PC-3 (cell line): ENCODE measurements at regions not wholly inside any gene's neighbourhood (a gene's known extent, or its start where the extent isn't known, plus 50 kb on each side); places are given as distances from the start of the nearest gene placed in this dataset.

Source experiments
- ATAC-seq: fragments of 200-7000 bp; cut with Tn5 transposase; 2 replicates; pipeline ENCODE4 v1.9.1; 2020; ENCODE audit warnings: mild to moderate bottlenecking, moderate library complexity
- BruUV-seq: library from RNA; stranded (reverse); fragments of 400-500 nt; replicated peaks from 2 replicates; lab custom pipeline; 2021; lab: Mats Ljungman, UMichigan
- CTCF ChIA-PET: fragments of 300-600 bp; sonication (Branson Sonifier 250); formaldehyde crosslinking; loops from one replicate; lab custom pipeline; 2022; ENCODE audit warnings: antibody characterized with exemption; lab: Charles Lee
- POLR2A ChIA-PET: fragments of 300-600 bp; sonication (Branson Sonifier 250); formaldehyde crosslinking; loops from one replicate; lab custom pipeline; 2022; ENCODE audit warnings: antibody characterized with exemption; ENCODE audit not compliant: unreplicated experiment; lab: Charles Lee
- DNase-seq: peaks from one replicate; pipeline ENCODE4 v3.0.0-alpha.2; 2015
- H2AFZ ChIP-seq: fragments of 300-600 bp; sonication (generic); 2 replicates; pipeline ENCODE4 v1.6.0; 2016; ENCODE audit warnings: antibody characterized with exemption, low read length
- H3F3A ChIP-seq: fragments of 300-600 bp; sonication (generic); one replicate; pipeline ENCODE4 v1.6.0; 2017; ENCODE audit warnings: antibody characterized with exemption, low read length, control low read depth, mild to moderate bottlenecking; ENCODE audit not compliant: unreplicated experiment
- H3K27ac ChIP-seq: fragments of 300-600 bp; sonication (generic); 2 replicates; pipeline ENCODE4 v1.5.1; 2016; ENCODE audit warnings: mild to moderate bottlenecking, low read length
- H3K27me3 ChIP-seq: fragments of 300-600 bp; sonication (generic); 2 replicates; pipeline ENCODE4 v1.6.1; 2016; ENCODE audit warnings: low read length, mixed read lengths
- H3K36me3 ChIP-seq: fragments of 300-600 bp; sonication (generic); 2 replicates; pipeline ENCODE4 v1.6.1; 2016; ENCODE audit warnings: low read depth, mixed run types, low read length, mixed read lengths
- H3K4me1 ChIP-seq: fragments of 300-600 bp; sonication (generic); 2 replicates; pipeline ENCODE4 v1.5.1; 2016; ENCODE audit warnings: low read length; ENCODE audit not compliant: insufficient read depth
- H3K4me2 ChIP-seq: fragments of 300-600 bp; sonication (generic); 2 replicates; pipeline ENCODE4 v1.6.0; 2016; ENCODE audit warnings: low read length
- H3K4me3 ChIP-seq: fragments of 300-600 bp; sonication (generic); 2 replicates; pipeline ENCODE4 v1.5.1; 2016; ENCODE audit warnings: mild to moderate bottlenecking, low read length, mixed read lengths
- H3K79me2 ChIP-seq: fragments of 300-600 bp; sonication (generic); 2 replicates; pipeline ENCODE4 v1.6.1; 2017; ENCODE audit warnings: low read length, mixed read lengths
- H3K9ac ChIP-seq: fragments of 300-600 bp; sonication (generic); 2 replicates; pipeline ENCODE4 v1.6.0; 2016; ENCODE audit warnings: mild to moderate bottlenecking, low read length
- H3K9me2 ChIP-seq: fragments of 300-600 bp; sonication (generic); replicated peaks from 2 replicates; pipeline ENCODE4 v1.6.1; 2016; ENCODE audit warnings: mixed run types, low read length, mixed read lengths
- H3K9me3 ChIP-seq: fragments of 300-600 bp; sonication (generic); 2 replicates; pipeline ENCODE4 v1.6.1; 2016; ENCODE audit warnings: low read length, mixed read lengths
- H4K20me1 ChIP-seq: fragments of 300-600 bp; sonication (generic); 2 replicates; pipeline ENCODE4 v1.6.1; 2016; ENCODE audit warnings: low read length, mixed read lengths
- EZH2 ChIP-seq: fragments of 300-600 bp; sonication (generic); IDR thresholded peaks from one replicate; pipeline ENCODE4 v1.6.1; 2017; ENCODE audit warnings: antibody characterized with exemption, mild to moderate bottlenecking, low read length; ENCODE audit not compliant: unreplicated experiment
- EZH2phosphoT487 ChIP-seq: fragments of 300-600 bp; sonication (generic); IDR thresholded peaks from 2 replicates; pipeline ENCODE4 v1.6.1; 2018; ENCODE audit warnings: mild to moderate bottlenecking, antibody characterized with exemption, low read length, borderline replicate concordance
- intact Hi-C: fragments of 100-400 bp; cut with micrococcal nuclease; formaldehyde crosslinking; loops from 2 replicates; pipeline ENCODE4 v1.9.0; 2023
- TF ChIP-seq, protein P1 (sequence below): fragments of 300-600 bp; sonication (generic); conservative IDR thresholded peaks from 2 replicates; pipeline ENCODE4 v1.5.1; 2017; ENCODE audit warnings: antibody characterized with exemption, low read depth, mild to moderate bottlenecking, low read length

DNA sequence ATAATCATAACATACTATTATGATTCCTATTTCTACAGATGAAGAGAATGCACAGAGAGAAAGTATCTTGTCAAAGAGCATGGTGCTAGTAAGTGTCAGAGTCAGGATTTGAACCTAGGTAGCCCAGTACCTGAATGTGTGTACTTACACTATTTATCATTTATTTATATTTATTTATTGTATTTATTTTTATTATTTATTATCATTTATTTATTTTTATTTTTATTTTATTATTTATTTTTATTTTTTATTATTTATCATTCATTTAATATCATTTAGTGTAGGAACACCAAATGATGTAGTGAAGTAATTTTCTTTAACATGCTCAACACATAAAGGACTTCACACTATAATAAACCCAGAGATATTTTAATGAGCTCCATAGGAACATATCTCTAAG, 209.4 kb upstream of the ZFP42 start:
- no peaks in the 10 kb centered on the region for H3K36me3 ChIP-seq
- no peak for TF ChIP-seq EZH2phosphoT487
- TF ChIP-seq, protein P1, sequence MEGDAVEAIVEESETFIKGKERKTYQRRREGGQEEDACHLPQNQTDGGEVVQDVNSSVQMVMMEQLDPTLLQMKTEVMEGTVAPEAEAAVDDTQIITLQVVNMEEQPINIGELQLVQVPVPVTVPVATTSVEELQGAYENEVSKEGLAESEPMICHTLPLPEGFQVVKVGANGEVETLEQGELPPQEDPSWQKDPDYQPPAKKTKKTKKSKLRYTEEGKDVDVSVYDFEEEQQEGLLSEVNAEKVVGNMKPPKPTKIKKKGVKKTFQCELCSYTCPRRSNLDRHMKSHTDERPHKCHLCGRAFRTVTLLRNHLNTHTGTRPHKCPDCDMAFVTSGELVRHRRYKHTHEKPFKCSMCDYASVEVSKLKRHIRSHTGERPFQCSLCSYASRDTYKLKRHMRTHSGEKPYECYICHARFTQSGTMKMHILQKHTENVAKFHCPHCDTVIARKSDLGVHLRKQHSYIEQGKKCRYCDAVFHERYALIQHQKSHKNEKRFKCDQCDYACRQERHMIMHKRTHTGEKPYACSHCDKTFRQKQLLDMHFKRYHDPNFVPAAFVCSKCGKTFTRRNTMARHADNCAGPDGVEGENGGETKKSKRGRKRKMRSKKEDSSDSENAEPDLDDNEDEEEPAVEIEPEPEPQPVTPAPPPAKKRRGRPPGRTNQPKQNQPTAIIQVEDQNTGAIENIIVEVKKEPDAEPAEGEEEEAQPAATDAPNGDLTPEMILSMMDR = no peak
- no peak for TF ChIP-seq EZH2
- H3K9ac ChIP-seq = no peak overlapping the region
- no peaks in the 10 kb centered on the region for H4K20me1 ChIP-seq
- intact Hi-C loops = no loop called here
- H3K4me3 ChIP-seq = no peak overlapping the region
- DNase-seq (no peak), ATAC-seq (no peak)
- no peaks in the 10 kb centered on the region for H3K9me2 ChIP-seq
- BruUV-seq = no TSS peak
- no peaks in the 10 kb centered on the region for H3F3A ChIP-seq
- no peak overlapping the region for H3K27ac ChIP-seq
- H2AFZ ChIP-seq = no peak overlapping the region
- no peaks in the 10 kb centered on the region for H3K79me2 ChIP-seq
- no peaks in the 10 kb centered on the region for H3K9me3 ChIP-seq
- POLR2A ChIA-PET = no interaction called here
- no peaks in the 10 kb centered on the region for H3K27me3 ChIP-seq
- no peaks in the 10 kb centered on the region for H3K4me1 ChIP-seq
- CTCF ChIA-PET = no interaction called here
- no peak overlapping the region for H3K4me2 ChIP-seq

DNA sequence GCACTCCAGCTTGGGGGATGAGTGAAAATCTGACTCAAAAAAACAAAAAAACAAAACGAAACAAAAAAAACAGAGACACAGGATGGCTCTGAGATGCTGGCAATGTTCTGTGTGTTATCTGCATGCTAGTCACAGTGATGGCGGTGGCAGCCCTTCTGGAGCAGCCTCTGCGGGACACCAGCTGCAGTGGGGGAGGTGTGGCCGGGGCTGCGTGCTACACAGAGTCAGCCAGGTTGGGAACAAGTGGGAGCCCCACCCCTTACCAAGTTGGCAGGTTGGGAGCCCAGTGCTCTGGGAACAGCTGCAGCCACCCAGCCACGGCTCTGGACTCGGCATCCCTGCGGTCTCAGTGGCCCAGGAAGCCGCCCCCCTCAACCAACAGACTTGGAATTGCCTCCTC, 206.5 kb upstream of the ZFP42 start:
- H3K4me3 ChIP-seq = no peak overlapping the region
- no peak for ATAC-seq
- no peaks in the 10 kb centered on the region for H3K9me3 ChIP-seq
- BruUV-seq = no TSS peak
- intact Hi-C loops = no loop called here
- H3K27me3 ChIP-seq = no peaks in the 10 kb centered on the region
- no peaks in the 10 kb centered on the region for H3F3A ChIP-seq
- H3K4me2 ChIP-seq = no peak overlapping the region
- H3K4me1 ChIP-seq = no peaks in the 10 kb centered on the region
- CTCF ChIA-PET = no interaction called here
- H3K36me3 ChIP-seq = no peaks in the 10 kb centered on the region
- H4K20me1 ChIP-seq = no peaks in the 10 kb centered on the region
- H3K9ac ChIP-seq = no peak overlapping the region
- no peaks in the 10 kb centered on the region for H3K9me2 ChIP-seq
- H2AFZ ChIP-seq = no peak overlapping the region
- TF ChIP-seq EZH2phosphoT487 (no peak), EZH2 (no peak)
- TF ChIP-seq, protein P1 = no peak
- H3K27ac ChIP-seq = no peak overlapping the region
- no peaks in the 10 kb centered on the region for H3K79me2 ChIP-seq
- DNase-seq = no peak
- POLR2A ChIA-PET = no interaction called here

- no peaks in the 10 kb centered on the region for H3K27me3 ChIP-seq
- H3K27ac ChIP-seq = no peak overlapping the region
- no peaks in the 10 kb centered on the region for H3F3A ChIP-seq
- BruUV-seq = no TSS peak
- no peak overlapping the region for H2AFZ ChIP-seq
- ATAC-seq (no peak), DNase-seq (no peak)
- H3K4me3 ChIP-seq = no peak overlapping the region
- no peaks in the 10 kb centered on the region for H4K20me1 ChIP-seq
- intact Hi-C loops = no loop called here
- ChIA-PET POLR2A (no interaction called here), CTCF (no interaction called here)
- TF ChIP-seq EZH2phosphoT487 = no peak
- TF ChIP-seq, protein P1 = no peak
- TF ChIP-seq EZH2 = no peak
- no peaks in the 10 kb centered on the region for H3K9me3 ChIP-seq
- H3K9ac ChIP-seq = no peak overlapping the region
- no peaks in the 10 kb centered on the region for H3K9me2 ChIP-seq
- H3K36me3 ChIP-seq = no peaks in the 10 kb centered on the region
- no peaks in the 10 kb centered on the region for H3K4me1 ChIP-seq
- no peaks in the 10 kb centered on the region for H3K79me2 ChIP-seq
- no peak overlapping the region for H3K4me2 ChIP-seq
Measured at GRCh38 chr4:187795737-187796136, 199.8 kb upstream of the ZFP42 start.
